ENCODE measurements at regions not wholly inside any gene's neighbourhood (a gene's known extent, or its start where the extent isn't known, plus 50 kb on each side); places are given as distances from the start of the nearest gene placed in this dataset.

GRCh38 chr5:20129501-20129900 lies 141.5 kb upstream of the CDH18 start:
- no peak overlapping the region for H3K4me3 ChIP-seq
- H3K36me3 ChIP-seq: no peaks in the 10 kb centered on the region
- H3K27me3 ChIP-seq (replicated peaks): no peaks in the 10 kb centered on the region
- DNase-seq (ENCODE audit: low read depth in 1 of 2, low spot score in 2 of 2): no peak
- H3K9me3 ChIP-seq (replicated peaks): peaks cover 11% of the 10 kb centered on the region
- H3K27ac ChIP-seq: no peak overlapping the region
- H3K4me1 ChIP-seq (replicated peaks): no peaks in the 10 kb centered on the region

GRCh38 chr5:20128343-20128742 lies 140.3 kb upstream of the CDH18 start:
- Histone ChIP-seq H3K9me3 (replicated peaks) (peaks cover 10% of the 10 kb centered on the region; the same call in 1 of the 2 replicates), H3K4me1 (replicated peaks) (no peaks in the 10 kb centered on the region), H3K27ac (no peak overlapping the region), H3K4me3 (no peak overlapping the region), H3K27me3 (replicated peaks) (no peaks in the 10 kb centered on the region), H3K36me3 (no peaks in the 10 kb centered on the region)
- no peak for DNase-seq (ENCODE audit: low read depth in 1 of 2, low spot score in 2 of 2)

- H3K27ac ChIP-seq: no peak overlapping the region
- H3K36me3 ChIP-seq: no peaks in the 10 kb centered on the region
- no peaks in the 10 kb centered on the region; the same call in 1 of the 2 replicates for H3K27me3 ChIP-seq (replicated peaks)
- no peak for DNase-seq (ENCODE audit: low read depth in 1 of 2, low spot score in 2 of 2)
- H3K4me1 ChIP-seq (replicated peaks): no peaks in the 10 kb centered on the region
- H3K9me3 ChIP-seq (replicated peaks): no peaks in the 10 kb centered on the region
- H3K4me3 ChIP-seq: no peak overlapping the region
These were observed 126.5 kb upstream of the CDH18 start for GRCh38 chr5:20114526-20114925.

- Histone ChIP-seq H3K4me3 (no peak overlapping the region), H3K27ac (no peak overlapping the region), H3K27me3 (replicated peaks) (no peaks in the 10 kb centered on the region; the same call in 1 of the 2 replicates), H3K4me1 (replicated peaks) (no peaks in the 10 kb centered on the region), H3K36me3 (no peaks in the 10 kb centered on the region), H3K9me3 (replicated peaks) (no peaks in the 10 kb centered on the region)
- DNase-seq (ENCODE audit: low read depth in 1 of 2, low spot score in 2 of 2): no peak
These were observed 125.9 kb upstream of the CDH18 start for GRCh38 chr5:20113931-20114330.

GRCh38 chr5:20113031-20113715 lies 125.2 kb upstream of the CDH18 start:
- H3K4me1 ChIP-seq (replicated peaks): no peaks in the 10 kb centered on the region
- H3K27me3 ChIP-seq (replicated peaks): no peaks in the 10 kb centered on the region; the same call in 1 of the 2 replicates
- H3K4me3 ChIP-seq: no peak overlapping the region
- H3K9me3 ChIP-seq (replicated peaks): no peaks in the 10 kb centered on the region
- DNase-seq (ENCODE audit: low read depth in 1 of 2, low spot score in 2 of 2): no peak
- no peak overlapping the region for H3K27ac ChIP-seq
- no peaks in the 10 kb centered on the region for H3K36me3 ChIP-seq

GRCh38 chr5:20109326-20109725 lies 121.3 kb upstream of the CDH18 start:
- Histone ChIP-seq H3K27ac (no peak overlapping the region), H3K4me3 (no peak overlapping the region), H3K4me1 (replicated peaks) (no peaks in the 10 kb centered on the region), H3K9me3 (replicated peaks) (peaks cover 6% of the 10 kb centered on the region; the same call in 1 of the 2 replicates), H3K36me3 (no peaks in the 10 kb centered on the region), H3K27me3 (replicated peaks) (no peaks in the 10 kb centered on the region; the same call in 1 of the 2 replicates)
- no peak for DNase-seq (ENCODE audit: low read depth in 1 of 2, low spot score in 2 of 2)

- no peaks in the 10 kb centered on the region for H3K4me1 ChIP-seq (replicated peaks)
- no peak overlapping the region for H3K27ac ChIP-seq
- no peak overlapping the region for H3K4me3 ChIP-seq
- DNase-seq (ENCODE audit: low read depth in 1 of 2, low spot score in 2 of 2): no peak
- no peaks in the 10 kb centered on the region; the same call in 1 of the 2 replicates for H3K27me3 ChIP-seq (replicated peaks)
- no peaks in the 10 kb centered on the region for H3K36me3 ChIP-seq
- peaks cover 6% of the 10 kb centered on the region; the same call in 1 of the 2 replicates for H3K9me3 ChIP-seq (replicated peaks)
These were observed 117.9 kb upstream of the CDH18 start for GRCh38 chr5:20105915-20106314.

- Histone ChIP-seq H3K4me1 (replicated peaks) (no peaks in the 10 kb centered on the region), H3K36me3 (no peaks in the 10 kb centered on the region), H3K4me3 (no peak overlapping the region), H3K27ac (no peak overlapping the region), H3K27me3 (replicated peaks) (0 out of 2 replicates have a peak, but pooled peaks cover 3% of the 10 kb centered on the region), H3K9me3 (replicated peaks) (peaks cover 6% of the 10 kb centered on the region; the same call in 1 of the 2 replicates)
- no peak for DNase-seq (ENCODE audit: low read depth in 1 of 2, low spot score in 2 of 2)
These were observed 114.3 kb upstream of the CDH18 start for GRCh38 chr5:20102293-20102692.

GRCh38 chr5:20098694-20099093 lies 110.7 kb upstream of the CDH18 start:
- Histone ChIP-seq H3K27me3 (replicated peaks) (0 out of 2 replicates have a peak, but pooled peaks cover 3% of the 10 kb centered on the region), H3K4me1 (replicated peaks) (no peaks in the 10 kb centered on the region), H3K36me3 (no peaks in the 10 kb centered on the region), H3K27ac (no peak overlapping the region), H3K4me3 (no peak overlapping the region), H3K9me3 (replicated peaks) (no peaks in the 10 kb centered on the region)
- no peak for DNase-seq (ENCODE audit: low read depth in 1 of 2, low spot score in 2 of 2)

- DNase-seq (ENCODE audit: low read depth in 1 of 2, low spot score in 2 of 2): no peak
- H3K4me3 ChIP-seq: no peak overlapping the region
- H3K27ac ChIP-seq: no peak overlapping the region
- H3K36me3 ChIP-seq: no peaks in the 10 kb centered on the region
- no peaks in the 10 kb centered on the region for H3K4me1 ChIP-seq (replicated peaks)
- H3K9me3 ChIP-seq (replicated peaks): no peaks in the 10 kb centered on the region
- H3K27me3 ChIP-seq (replicated peaks): no peaks in the 10 kb centered on the region
These were observed 100.4 kb upstream of the CDH18 start for GRCh38 chr5:20088361-20088760.

GRCh38 chr5:20087299-20087698 lies 99.3 kb upstream of the CDH18 start:
- DNase-seq (ENCODE audit: low read depth in 1 of 2, low spot score in 2 of 2): no peak
- Histone ChIP-seq H3K4me1 (replicated peaks) (no peaks in the 10 kb centered on the region), H3K9me3 (replicated peaks) (no peaks in the 10 kb centered on the region), H3K27me3 (replicated peaks) (no peaks in the 10 kb centered on the region), H3K4me3 (no peak overlapping the region), H3K36me3 (no peaks in the 10 kb centered on the region), H3K27ac (no peak overlapping the region)

- DNase-seq (ENCODE audit: low read depth in 1 of 2, low spot score in 2 of 2): no peak
- Histone ChIP-seq H3K27me3 (replicated peaks) (no peaks in the 10 kb centered on the region), H3K27ac (no peak overlapping the region), H3K4me3 (no peak overlapping the region), H3K36me3 (no peaks in the 10 kb centered on the region), H3K4me1 (replicated peaks) (no peaks in the 10 kb centered on the region), H3K9me3 (replicated peaks) (no peaks in the 10 kb centered on the region)
These were observed 89.2 kb upstream of the CDH18 start for GRCh38 chr5:20077186-20077585.

- H3K9me3 ChIP-seq (replicated peaks): peaks cover 5% of the 10 kb centered on the region; the same call in 1 of the 2 replicates
- H3K27me3 ChIP-seq (replicated peaks): no peaks in the 10 kb centered on the region; the same call in 1 of the 2 replicates
- no peaks in the 10 kb centered on the region for H3K36me3 ChIP-seq
- no peaks in the 10 kb centered on the region for H3K4me1 ChIP-seq (replicated peaks)
- H3K27ac ChIP-seq: no peak overlapping the region
- H3K4me3 ChIP-seq: no peak overlapping the region
- DNase-seq (ENCODE audit: low read depth in 1 of 2, low spot score in 2 of 2): no peak
These were observed 68.9 kb upstream of the CDH18 start for GRCh38 chr5:20056933-20057332.

- Histone ChIP-seq H3K4me1 (replicated peaks) (no peaks in the 10 kb centered on the region), H3K27me3 (replicated peaks) (no peaks in the 10 kb centered on the region; the same call in 1 of the 2 replicates), H3K9me3 (replicated peaks) (peaks cover 7% of the 10 kb centered on the region; the same call in 1 of the 2 replicates), H3K4me3 (no peak overlapping the region), H3K36me3 (no peaks in the 10 kb centered on the region), H3K27ac (no peak overlapping the region)
- DNase-seq (ENCODE audit: low read depth in 1 of 2, low spot score in 2 of 2): no peak
These were observed 67.3 kb upstream of the CDH18 start for GRCh38 chr5:20055301-20055700.
